ENCODE measurements at regions not wholly inside any gene's neighbourhood (a gene's known extent, or its start where the extent isn't known, plus 50 kb on each side); places are given as distances from the start of the nearest gene placed in this dataset.

DNA sequence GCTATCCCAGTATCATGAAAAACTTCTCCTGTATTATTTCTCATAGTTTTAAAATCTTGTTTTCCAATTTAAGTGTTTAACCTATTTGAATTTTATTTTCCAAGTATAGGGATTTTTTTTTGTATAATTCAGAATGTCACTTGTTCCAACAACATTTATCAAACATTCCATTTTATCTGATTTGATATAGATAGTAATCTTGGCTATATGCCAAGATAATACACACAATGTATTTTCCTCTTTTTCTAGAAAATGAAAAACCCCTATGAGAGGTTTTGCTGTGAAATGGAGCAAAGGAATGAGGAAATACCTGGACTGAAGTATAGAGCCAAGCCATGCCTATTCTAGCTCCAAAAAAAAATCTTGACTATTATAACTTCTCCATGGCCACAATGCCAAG lies 628.9 kb downstream of the HTR1B start (continued):
- no peak for TF ChIP-seq ZNF451 (CRISPR knock-in tag; IDR thresholded peaks at IDR 0.05)
- TF ChIP-seq ZSCAN9 (CRISPR knock-in tag; IDR thresholded peaks at IDR 0.05; ENCODE audit: borderline replicate concordance) = no peak

DNA sequence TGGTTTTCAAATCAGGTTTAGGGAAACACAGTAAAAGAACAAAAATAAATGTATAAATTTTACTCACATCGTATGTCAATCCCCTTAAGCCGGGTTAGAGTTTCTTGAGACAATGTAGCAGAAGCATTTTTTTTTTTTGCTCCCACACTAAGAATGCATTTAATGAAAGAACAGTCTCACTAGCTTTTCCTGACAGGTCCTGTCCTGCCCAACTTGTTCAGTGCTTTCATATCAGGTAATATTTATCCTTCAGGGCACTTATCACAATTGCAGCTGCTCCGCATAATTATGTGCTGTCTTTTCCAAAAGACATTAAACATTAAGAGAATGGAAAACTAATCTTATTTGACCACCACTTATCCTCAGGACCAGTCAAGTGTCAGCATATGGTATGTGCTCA lies 632.0 kb downstream of the HTR1B start:
- intact Hi-C loops (cut with micrococcal nuclease; ENCODE audit: unreplicated experiment) = no loop called here
- BruUV-seq (replicated peaks) = no TSS peak
- no peaks in the 10 kb centered on the region for H3K27me3 ChIP-seq (ENCODE audit: control insufficient read depth in 1 of 2, insufficient read depth in 2 of 2, low read length in 2 of 2)
- H3K4me3 ChIP-seq (replicated peaks in 1 of 3; ENCODE audit: insufficient read depth in 1 of 3, low read depth in 2 of 3, low read length in 3 of 3) = no peak overlapping the region
- CTCF ChIA-PET (ENCODE audit: low intra/inter-chr PET ratio, low total read pairs) = no interaction called here
- DNase-seq (ENCODE audit: low spot score) (no peak), FAIRE-seq (no peak), ATAC-seq (no peak)
- peaks cover 12% of the 10 kb centered on the region for H3K9me3 ChIP-seq (ENCODE audit: low read length)
- H3K4me2 ChIP-seq (ENCODE audit: low read depth, low read length) = no peak overlapping the region
- H3K9ac ChIP-seq (ENCODE audit: insufficient read depth, low read depth, low read length) = no peak overlapping the region
- in situ Hi-C loops (cut with HindIII; ENCODE audit: extremely low pct_ligation_motif_present, low pct_unique_long_range_greater_than_20kb) = no loop called here
- H3K4me1 ChIP-seq (ENCODE audit: insufficient read depth, low read length) = no peaks in the 10 kb centered on the region
- H3K79me2 ChIP-seq (ENCODE audit: insufficient read depth, low read length) = no peaks in the 10 kb centered on the region
- H2AFZ ChIP-seq (ENCODE audit: low read length) = no peak overlapping the region
- H3K27ac ChIP-seq (ENCODE audit: extremely low read length, insufficient read depth, low read length) = no peak overlapping the region
- H4K20me1 ChIP-seq (ENCODE audit: insufficient read depth, low read length) = no peaks in the 10 kb centered on the region
- H3K36me3 ChIP-seq (replicated peaks in 1 of 2; ENCODE audit: control insufficient read depth in 1 of 2, insufficient read depth in 2 of 2, low read length in 2 of 2) = no peaks in the 10 kb centered on the region
- POLR2A ChIA-PET = no interaction called here
- 0% methylated on average over 3 of the region's 3 CpGs for WGBS (ENCODE audit: low lambda C conversion rate)
- TF ChIP-seq YEATS4 (CRISPR knock-in tag; IDR thresholded peaks at IDR 0.05; ENCODE audit: borderline replicate concordance) = no peak
- no peak for TF ChIP-seq RXRB (CRISPR knock-in tag; IDR thresholded peaks at IDR 0.05; ENCODE audit: borderline replicate concordance)
- TF ChIP-seq, protein P1, sequence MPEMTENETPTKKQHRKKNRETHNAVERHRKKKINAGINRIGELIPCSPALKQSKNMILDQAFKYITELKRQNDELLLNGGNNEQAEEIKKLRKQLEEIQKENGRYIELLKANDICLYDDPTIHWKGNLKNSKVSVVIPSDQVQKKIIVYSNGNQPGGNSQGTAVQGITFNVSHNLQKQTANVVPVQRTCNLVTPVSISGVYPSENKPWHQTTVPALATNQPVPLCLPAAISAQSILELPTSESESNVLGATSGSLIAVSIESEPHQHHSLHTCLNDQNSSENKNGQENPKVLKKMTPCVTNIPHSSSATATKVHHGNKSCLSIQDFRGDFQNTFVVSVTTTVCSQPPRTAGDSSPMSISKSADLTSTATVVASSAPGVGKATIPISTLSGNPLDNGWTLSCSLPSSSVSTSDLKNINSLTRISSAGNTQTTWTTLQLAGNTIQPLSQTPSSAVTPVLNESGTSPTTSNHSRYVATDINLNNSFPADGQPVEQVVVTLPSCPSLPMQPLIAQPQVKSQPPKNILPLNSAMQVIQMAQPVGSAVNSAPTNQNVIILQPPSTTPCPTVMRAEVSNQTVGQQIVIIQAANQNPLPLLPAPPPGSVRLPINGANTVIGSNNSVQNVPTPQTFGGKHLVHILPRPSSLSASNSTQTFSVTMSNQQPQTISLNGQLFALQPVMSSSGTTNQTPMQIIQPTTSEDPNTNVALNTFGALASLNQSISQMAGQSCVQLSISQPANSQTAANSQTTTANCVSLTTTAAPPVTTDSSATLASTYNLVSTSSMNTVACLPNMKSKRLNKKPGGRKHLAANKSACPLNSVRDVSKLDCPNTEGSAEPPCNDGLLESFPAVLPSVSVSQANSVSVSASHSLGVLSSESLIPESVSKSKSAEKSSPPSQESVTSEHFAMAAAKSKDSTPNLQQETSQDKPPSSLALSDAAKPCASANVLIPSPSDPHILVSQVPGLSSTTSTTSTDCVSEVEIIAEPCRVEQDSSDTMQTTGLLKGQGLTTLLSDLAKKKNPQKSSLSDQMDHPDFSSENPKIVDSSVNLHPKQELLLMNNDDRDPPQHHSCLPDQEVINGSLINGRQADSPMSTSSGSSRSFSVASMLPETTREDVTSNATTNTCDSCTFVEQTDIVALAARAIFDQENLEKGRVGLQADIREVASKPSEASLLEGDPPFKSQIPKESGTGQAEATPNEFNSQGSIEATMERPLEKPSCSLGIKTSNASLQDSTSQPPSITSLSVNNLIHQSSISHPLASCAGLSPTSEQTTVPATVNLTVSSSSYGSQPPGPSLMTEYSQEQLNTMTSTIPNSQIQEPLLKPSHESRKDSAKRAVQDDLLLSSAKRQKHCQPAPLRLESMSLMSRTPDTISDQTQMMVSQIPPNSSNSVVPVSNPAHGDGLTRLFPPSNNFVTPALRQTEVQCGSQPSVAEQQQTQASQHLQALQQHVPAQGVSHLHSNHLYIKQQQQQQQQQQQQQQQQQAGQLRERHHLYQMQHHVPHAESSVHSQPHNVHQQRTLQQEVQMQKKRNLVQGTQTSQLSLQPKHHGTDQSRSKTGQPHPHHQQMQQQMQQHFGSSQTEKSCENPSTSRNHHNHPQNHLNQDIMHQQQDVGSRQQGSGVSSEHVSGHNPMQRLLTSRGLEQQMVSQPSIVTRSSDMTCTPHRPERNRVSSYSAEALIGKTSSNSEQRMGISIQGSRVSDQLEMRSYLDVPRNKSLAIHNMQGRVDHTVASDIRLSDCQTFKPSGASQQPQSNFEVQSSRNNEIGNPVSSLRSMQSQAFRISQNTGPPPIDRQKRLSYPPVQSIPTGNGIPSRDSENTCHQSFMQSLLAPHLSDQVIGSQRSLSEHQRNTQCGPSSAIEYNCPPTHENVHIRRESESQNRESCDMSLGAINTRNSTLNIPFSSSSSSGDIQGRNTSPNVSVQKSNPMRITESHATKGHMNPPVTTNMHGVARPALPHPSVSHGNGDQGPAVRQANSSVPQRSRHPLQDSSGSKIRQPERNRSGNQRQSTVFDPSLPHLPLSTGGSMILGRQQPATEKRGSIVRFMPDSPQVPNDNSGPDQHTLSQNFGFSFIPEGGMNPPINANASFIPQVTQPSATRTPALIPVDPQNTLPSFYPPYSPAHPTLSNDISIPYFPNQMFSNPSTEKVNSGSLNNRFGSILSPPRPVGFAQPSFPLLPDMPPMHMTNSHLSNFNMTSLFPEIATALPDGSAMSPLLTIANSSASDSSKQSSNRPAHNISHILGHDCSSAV (CRISPR knock-in tag; IDR thresholded peaks at IDR 0.05; ENCODE audit: borderline replicate concordance) = no peak
- TF ChIP-seq KAT2B (IDR thresholded peaks at IDR 0.05; ENCODE audit: borderline replicate concordance, low read depth, low read length) = no peak
- TF ChIP-seq, protein P2, sequence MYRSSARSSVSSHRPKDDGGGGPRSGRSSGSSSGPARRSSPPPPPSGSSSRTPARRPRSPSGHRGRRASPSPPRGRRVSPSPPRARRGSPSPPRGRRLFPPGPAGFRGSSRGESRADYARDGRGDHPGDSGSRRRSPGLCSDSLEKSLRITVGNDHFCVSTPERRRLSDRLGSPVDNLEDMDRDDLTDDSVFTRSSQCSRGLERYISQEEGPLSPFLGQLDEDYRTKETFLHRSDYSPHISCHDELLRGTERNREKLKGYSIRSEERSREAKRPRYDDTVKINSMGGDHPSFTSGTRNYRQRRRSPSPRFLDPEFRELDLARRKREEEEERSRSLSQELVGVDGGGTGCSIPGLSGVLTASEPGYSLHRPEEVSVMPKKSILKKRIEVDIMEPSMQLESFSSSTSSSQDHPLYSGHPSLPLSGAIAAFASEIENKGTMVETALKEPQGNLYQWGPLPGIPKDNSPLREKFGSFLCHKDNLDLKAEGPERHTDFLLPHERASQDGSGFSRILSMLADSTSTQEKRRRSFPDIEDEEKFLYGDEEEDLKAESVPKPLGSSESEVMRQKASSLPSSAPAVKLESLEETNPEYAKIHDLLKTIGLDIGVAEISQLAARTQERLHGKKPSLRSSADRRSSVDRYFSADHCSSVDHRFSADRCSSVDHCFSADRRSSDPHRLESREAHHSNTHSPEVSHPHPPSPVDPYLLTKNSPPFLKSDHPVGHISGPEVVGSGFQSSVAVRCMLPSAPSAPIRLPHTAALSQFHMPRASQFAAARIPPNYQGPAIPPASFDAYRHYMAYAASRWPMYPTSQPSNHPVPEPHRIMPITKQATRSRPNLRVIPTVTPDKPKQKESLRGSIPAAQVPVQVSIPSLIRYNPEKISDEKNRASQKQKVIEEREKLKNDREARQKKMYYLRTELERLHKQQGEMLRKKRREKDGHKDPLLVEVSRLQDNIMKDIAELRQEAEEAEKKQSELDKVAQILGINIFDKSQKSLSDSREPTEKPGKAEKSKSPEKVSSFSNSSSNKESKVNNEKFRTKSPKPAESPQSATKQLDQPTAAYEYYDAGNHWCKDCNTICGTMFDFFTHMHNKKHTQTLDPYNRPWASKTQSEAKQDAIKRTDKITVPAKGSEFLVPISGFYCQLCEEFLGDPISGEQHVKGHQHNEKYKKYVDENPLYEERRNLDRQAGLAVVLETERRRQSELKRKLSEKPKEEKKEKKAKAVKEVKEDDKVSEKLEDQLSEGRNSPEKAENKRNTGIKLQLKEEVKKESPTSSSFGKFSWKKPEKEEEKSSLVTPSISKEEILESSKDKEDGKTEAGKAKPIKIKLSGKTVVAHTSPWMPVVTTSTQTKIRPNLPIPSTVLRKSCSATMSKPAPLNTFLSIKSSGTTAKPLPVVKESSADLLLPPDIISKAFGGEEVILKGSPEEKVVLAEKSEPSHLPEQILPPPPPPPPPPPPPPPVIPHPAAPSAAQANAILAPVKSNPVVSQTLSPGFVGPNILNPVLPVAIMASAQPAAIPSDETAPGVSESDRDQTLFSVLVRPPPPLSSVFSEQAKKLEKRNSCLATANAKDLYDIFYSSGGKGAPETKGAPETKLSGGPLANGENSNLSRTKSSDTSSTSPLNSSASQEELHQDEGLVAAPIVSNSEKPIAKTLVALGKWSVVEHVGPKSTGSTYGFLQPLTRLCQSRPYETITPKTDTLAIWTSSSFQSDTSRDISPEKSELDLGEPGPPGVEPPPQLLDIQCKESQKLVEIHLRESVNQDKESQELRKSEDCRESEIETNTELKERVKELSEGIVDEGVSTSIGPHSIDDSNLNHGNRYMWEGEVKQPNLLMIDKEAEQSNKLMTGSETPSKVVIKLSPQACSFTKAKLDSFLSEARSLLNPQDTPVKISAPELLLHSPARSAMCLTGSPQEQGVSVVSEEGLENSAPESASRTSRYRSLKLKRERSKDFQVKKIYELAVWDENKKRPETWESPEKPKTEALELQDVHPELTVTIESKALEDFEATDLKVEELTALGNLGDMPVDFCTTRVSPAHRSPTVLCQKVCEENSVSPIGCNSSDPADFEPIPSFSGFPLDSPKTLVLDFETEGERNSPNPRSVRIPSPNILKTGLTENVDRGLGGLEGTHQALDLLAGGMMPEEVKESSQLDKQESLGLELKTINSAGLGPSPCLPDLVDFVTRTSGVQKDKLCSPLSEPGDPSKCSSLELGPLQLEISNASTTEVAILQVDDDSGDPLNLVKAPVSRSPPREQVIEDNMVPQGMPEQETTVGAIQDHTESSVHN (CRISPR knock-in tag; IDR thresholded peaks at IDR 0.05) = no peak
- TF ChIP-seq YEATS2 (CRISPR knock-in tag; IDR thresholded peaks at IDR 0.05; ENCODE audit: borderline replicate concordance) = no peak

Measured in HepG2 (cell line).